Neural cell (in vitro differentiated cells): ENCODE measurements at regions not wholly inside any gene's neighbourhood (a gene's known extent, or its start where the extent isn't known, plus 50 kb on each side); places are given as distances from the start of the nearest gene placed in this dataset.

Experiments used
- H2AFZ ChIP-seq: fragments of 200-600, 300-800 bp; sonication (generic), shearing (Covaris generic); 2 replicates; pipeline ENCODE4 v1.6.0; 2014; ENCODE audit warnings: low read depth, mild to moderate bottlenecking, antibody characterized with exemption, low read length, moderate library complexity
- H3F3A ChIP-seq: fragments of 200-600 bp; shearing (Covaris generic); 2 replicates; pipeline ENCODE4 v1.6.1; 2016; ENCODE audit warnings: mild to moderate bottlenecking, moderate library complexity, mixed read lengths, antibody characterized with exemption, low read length; ENCODE audit not compliant: insufficient read depth, poor library complexity, severe bottlenecking
- H3K27ac ChIP-seq: fragments of 200-600, 300-800 bp; sonication (generic), shearing (Covaris generic); 2 replicates; pipeline ENCODE4 v1.5.1; 2014; ENCODE audit warnings: mild to moderate bottlenecking, low read length, moderate library complexity
- H3K27me3 ChIP-seq: fragments of 300-800, 200-600 bp; sonication (generic), shearing (Covaris generic); 2 replicates; pipeline ENCODE4 v1.6.0; 2014; ENCODE audit warnings: mild to moderate bottlenecking, low read depth, low read length, moderate library complexity; ENCODE audit not compliant: insufficient read depth
- H3K36me3 ChIP-seq: fragments of 300-800, 200-600 bp; sonication (generic), shearing (Covaris generic); 2 replicates; pipeline ENCODE4 v1.5.1; 2014; ENCODE audit warnings: mild to moderate bottlenecking, antibody characterized with exemption, low read length, moderate library complexity; ENCODE audit not compliant: insufficient read depth
- H3K4me2 ChIP-seq: fragments of 300-800, 200-600 bp; sonication (generic), shearing (Covaris generic); 2 replicates; pipeline ENCODE4 v1.6.0; 2014; ENCODE audit warnings: mild to moderate bottlenecking, low read length
- H3K4me3 ChIP-seq: fragments of 300-800, 200-600 bp; sonication (generic), shearing (Covaris generic); 2 replicates; pipeline ENCODE4 v1.5.1; 2014; ENCODE audit warnings: mild to moderate bottlenecking, low read length, moderate library complexity
- H3K79me2 ChIP-seq: fragments of 200-600 bp; shearing (Covaris generic); replicated peaks from 2 replicates; pipeline ENCODE4 v1.6.0; 2014; ENCODE audit warnings: mild to moderate bottlenecking, low read length, moderate library complexity; ENCODE audit not compliant: insufficient read depth
- H3K9ac ChIP-seq: fragments of 300-800, 200-600 bp; sonication (generic), shearing (Covaris generic); 2 replicates; pipeline ENCODE4 v1.6.1; 2016; ENCODE audit warnings: mild to moderate bottlenecking, low read length, mixed read lengths
- H3K9me2 ChIP-seq: fragments of 200-600 bp; shearing (Covaris generic); 2 replicates; pipeline ENCODE4 v1.6.1; 2016; ENCODE audit warnings: mild to moderate bottlenecking, low read length, mixed read lengths; ENCODE audit not compliant: insufficient read depth
- H3K9me3 ChIP-seq: fragments of 200-600, 300-800 bp; sonication (generic), shearing (Covaris generic); 2 replicates; pipeline ENCODE4 v1.6.1; 2016; ENCODE audit warnings: mild to moderate bottlenecking, mixed run types, low read length, moderate library complexity, mixed read lengths
- H4K20me1 ChIP-seq: fragments of 200-600 bp; shearing (Covaris generic); 2 replicates; pipeline ENCODE4 v1.6.1; 2016; ENCODE audit warnings: mild to moderate bottlenecking, mixed run types; ENCODE audit not compliant: insufficient read depth
- EP300 ChIP-seq: fragments of 450-650 bp; conservative IDR thresholded peaks from 2 replicates; pipeline ENCODE4 v1.6.1; 2014; ENCODE audit warnings: antibody characterized with exemption, mild to moderate bottlenecking, moderate library complexity; ENCODE audit not compliant: poor library complexity, severe bottlenecking
- EZH2 ChIP-seq: fragments of 200-600, 300-800 bp; shearing (Covaris generic), sonication (generic); IDR thresholded peaks from 2 replicates; pipeline ENCODE4 v1.6.1; 2014; ENCODE audit warnings: antibody characterized with exemption, low read length, borderline replicate concordance, mild to moderate bottlenecking; ENCODE audit not compliant: insufficient read depth, poor library complexity, severe bottlenecking
- MXI1 ChIP-seq: fragments of 450-650 bp; conservative IDR thresholded peaks from 2 replicates; pipeline ENCODE4 v1.6.1; 2014; ENCODE audit warnings: antibody characterized with exemption, mild to moderate bottlenecking; ENCODE audit not compliant: poor library complexity, severe bottlenecking
- POLR2AphosphoS5 ChIP-seq: IDR thresholded peaks from 2 replicates; pipeline ENCODE4 v1.6.1; 2012
- RAD21 ChIP-seq: fragments of 450-650 bp; conservative IDR thresholded peaks from 2 replicates; pipeline ENCODE4 v1.6.1; 2014; ENCODE audit warnings: antibody characterized with exemption, mild to moderate bottlenecking, moderate library complexity
- SMC3 ChIP-seq: fragments of 450-650 bp; conservative IDR thresholded peaks from 2 replicates; pipeline ENCODE4 v1.6.1; 2014; ENCODE audit warnings: antibody characterized with exemption, mild to moderate bottlenecking, moderate library complexity; ENCODE audit not compliant: poor library complexity
- TAF1 ChIP-seq: IDR thresholded peaks from 2 replicates; pipeline ENCODE4 v1.6.1; 2012; ENCODE audit warnings: low read depth
- TF ChIP-seq, protein P1 (sequence below): fragments of 450-650 bp; IDR thresholded peaks from 2 replicates; pipeline ENCODE4 v1.5.1; 2014; ENCODE audit warnings: antibody characterized with exemption, mild to moderate bottlenecking, moderate library complexity; ENCODE audit not compliant: poor library complexity, severe bottlenecking
- TF ChIP-seq, protein P2 (sequence below): IDR thresholded peaks from 2 replicates; pipeline ENCODE4 v1.6.1; 2012; ENCODE audit warnings: borderline replicate concordance

GRCh38 chr1:96481409-96481808, 240.2 kb upstream of the PTBP2 start:
- Histone ChIP-seq H3K79me2 (no peaks in the 10 kb centered on the region), H3K27ac (no peak overlapping the region), H3K9me2 (no peaks in the 10 kb centered on the region), H2AFZ (no peak overlapping the region), H3K9me3 (no peaks in the 10 kb centered on the region), H4K20me1 (no peaks in the 10 kb centered on the region), H3K4me2 (no peak overlapping the region), H3K36me3 (no peaks in the 10 kb centered on the region), H3F3A (no peaks in the 10 kb centered on the region), H3K4me3 (no peak overlapping the region), H3K27me3 (no peaks in the 10 kb centered on the region), H3K9ac (no peak overlapping the region)
- no peak for TF ChIP-seq EZH2
- TF ChIP-seq MXI1: no peak
- no peak for TF ChIP-seq POLR2AphosphoS5
- TF ChIP-seq, protein P1, sequence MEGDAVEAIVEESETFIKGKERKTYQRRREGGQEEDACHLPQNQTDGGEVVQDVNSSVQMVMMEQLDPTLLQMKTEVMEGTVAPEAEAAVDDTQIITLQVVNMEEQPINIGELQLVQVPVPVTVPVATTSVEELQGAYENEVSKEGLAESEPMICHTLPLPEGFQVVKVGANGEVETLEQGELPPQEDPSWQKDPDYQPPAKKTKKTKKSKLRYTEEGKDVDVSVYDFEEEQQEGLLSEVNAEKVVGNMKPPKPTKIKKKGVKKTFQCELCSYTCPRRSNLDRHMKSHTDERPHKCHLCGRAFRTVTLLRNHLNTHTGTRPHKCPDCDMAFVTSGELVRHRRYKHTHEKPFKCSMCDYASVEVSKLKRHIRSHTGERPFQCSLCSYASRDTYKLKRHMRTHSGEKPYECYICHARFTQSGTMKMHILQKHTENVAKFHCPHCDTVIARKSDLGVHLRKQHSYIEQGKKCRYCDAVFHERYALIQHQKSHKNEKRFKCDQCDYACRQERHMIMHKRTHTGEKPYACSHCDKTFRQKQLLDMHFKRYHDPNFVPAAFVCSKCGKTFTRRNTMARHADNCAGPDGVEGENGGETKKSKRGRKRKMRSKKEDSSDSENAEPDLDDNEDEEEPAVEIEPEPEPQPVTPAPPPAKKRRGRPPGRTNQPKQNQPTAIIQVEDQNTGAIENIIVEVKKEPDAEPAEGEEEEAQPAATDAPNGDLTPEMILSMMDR: no peak
- TF ChIP-seq RAD21: no peak
- TF ChIP-seq, protein P2, sequence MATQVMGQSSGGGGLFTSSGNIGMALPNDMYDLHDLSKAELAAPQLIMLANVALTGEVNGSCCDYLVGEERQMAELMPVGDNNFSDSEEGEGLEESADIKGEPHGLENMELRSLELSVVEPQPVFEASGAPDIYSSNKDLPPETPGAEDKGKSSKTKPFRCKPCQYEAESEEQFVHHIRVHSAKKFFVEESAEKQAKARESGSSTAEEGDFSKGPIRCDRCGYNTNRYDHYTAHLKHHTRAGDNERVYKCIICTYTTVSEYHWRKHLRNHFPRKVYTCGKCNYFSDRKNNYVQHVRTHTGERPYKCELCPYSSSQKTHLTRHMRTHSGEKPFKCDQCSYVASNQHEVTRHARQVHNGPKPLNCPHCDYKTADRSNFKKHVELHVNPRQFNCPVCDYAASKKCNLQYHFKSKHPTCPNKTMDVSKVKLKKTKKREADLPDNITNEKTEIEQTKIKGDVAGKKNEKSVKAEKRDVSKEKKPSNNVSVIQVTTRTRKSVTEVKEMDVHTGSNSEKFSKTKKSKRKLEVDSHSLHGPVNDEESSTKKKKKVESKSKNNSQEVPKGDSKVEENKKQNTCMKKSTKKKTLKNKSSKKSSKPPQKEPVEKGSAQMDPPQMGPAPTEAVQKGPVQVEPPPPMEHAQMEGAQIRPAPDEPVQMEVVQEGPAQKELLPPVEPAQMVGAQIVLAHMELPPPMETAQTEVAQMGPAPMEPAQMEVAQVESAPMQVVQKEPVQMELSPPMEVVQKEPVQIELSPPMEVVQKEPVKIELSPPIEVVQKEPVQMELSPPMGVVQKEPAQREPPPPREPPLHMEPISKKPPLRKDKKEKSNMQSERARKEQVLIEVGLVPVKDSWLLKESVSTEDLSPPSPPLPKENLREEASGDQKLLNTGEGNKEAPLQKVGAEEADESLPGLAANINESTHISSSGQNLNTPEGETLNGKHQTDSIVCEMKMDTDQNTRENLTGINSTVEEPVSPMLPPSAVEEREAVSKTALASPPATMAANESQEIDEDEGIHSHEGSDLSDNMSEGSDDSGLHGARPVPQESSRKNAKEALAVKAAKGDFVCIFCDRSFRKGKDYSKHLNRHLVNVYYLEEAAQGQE: no peak
- TF ChIP-seq SMC3: no peak
- TF ChIP-seq TAF1: no peak
- TF ChIP-seq EP300: no peak

DNA sequence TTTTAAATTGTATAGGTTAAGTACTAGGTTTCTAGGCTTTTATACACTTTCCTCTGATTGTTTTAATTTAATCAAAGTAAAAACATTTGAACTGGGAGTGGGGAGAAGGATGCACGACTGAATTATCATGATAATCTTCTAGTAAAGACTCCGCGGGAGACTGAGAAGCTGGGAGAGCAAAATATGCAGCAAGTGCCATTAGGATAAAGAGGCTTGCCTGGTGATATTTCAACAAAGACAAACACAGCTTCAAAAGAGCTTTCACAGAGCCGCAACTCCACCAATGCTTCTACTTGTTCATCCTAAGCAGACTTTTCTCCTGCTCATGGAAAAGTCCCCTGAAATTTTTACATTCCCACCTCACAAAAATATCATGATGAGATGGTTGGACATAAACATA, 239.0 kb upstream of the PTBP2 start:
- no peak overlapping the region for H3K4me2 ChIP-seq
- no peaks in the 10 kb centered on the region for H3K36me3 ChIP-seq
- no peak overlapping the region for H3K4me3 ChIP-seq
- TF ChIP-seq, protein P2: no peak
- TF ChIP-seq SMC3 (no peak), EP300 (no peak), TAF1 (no peak), RAD21 (no peak), MXI1 (no peak), EZH2 (no peak), POLR2AphosphoS5 (no peak)
- TF ChIP-seq, protein P1: no peak
- H3K9me3 ChIP-seq: no peaks in the 10 kb centered on the region
- no peaks in the 10 kb centered on the region for H3K9me2 ChIP-seq
- no peaks in the 10 kb centered on the region for H4K20me1 ChIP-seq
- no peaks in the 10 kb centered on the region for H3K79me2 ChIP-seq
- no peaks in the 10 kb centered on the region for H3F3A ChIP-seq
- no peak overlapping the region for H3K9ac ChIP-seq
- H3K27me3 ChIP-seq: no peaks in the 10 kb centered on the region
- H2AFZ ChIP-seq: no peak overlapping the region
- H3K27ac ChIP-seq: no peak overlapping the region
